HepG2 (cell line): ENCODE measurements at regions not wholly inside any gene's neighbourhood (a gene's known extent, or its start where the extent isn't known, plus 50 kb on each side); places are given as distances from the start of the nearest gene placed in this dataset.
A peak's percentile ranks its signal among the peaks of the same experiment; 100 is the strongest.

Experiments
- ATAC-seq: fragments of 200-7000 bp; cut with Tn5 transposase; 3 replicates; pipeline ENCODE4 v1.9.1; 2020; ENCODE audit warnings: mild to moderate bottlenecking, moderate library complexity
- BruUV-seq: library from RNA; stranded (reverse); fragments of 400-500 nt; replicated peaks from 2 replicates; lab custom pipeline; 2021; lab: Mats Ljungman, UMichigan
- CTCF ChIA-PET: fragments of 300-600 bp; formaldehyde crosslinking; extraction: SDS; loops from one replicate; lab custom pipeline; 2021; ENCODE audit warnings: low total read pairs, inconsistent platforms, low intra/inter-chr PET ratio; lab: Yijun Ruan, JAX
- POLR2A ChIA-PET: fragments of 350-600 bp; sonication (Branson Sonifier 250); formaldehyde crosslinking; loops from one replicate; lab custom pipeline; 2020; ENCODE audit warnings: antibody characterized with exemption, inconsistent platforms; lab: Yijun Ruan, JAX
- DNase-seq: peaks from one replicate; pipeline ENCODE4 v3.0.0-alpha.2; 2015; ENCODE audit warnings: low spot score
- FAIRE-seq: peaks from 3 replicates; lab custom pipeline; 2011; peaks lifted over from hg19 to GRCh38; lab: Jason Lieb, UNC
- H2AFZ ChIP-seq: one replicate; pipeline ENCODE4 v1.6.1; 2011; ENCODE audit warnings: low read length, inconsistent platforms
- H3K27ac ChIP-seq: fragments of 300-600 bp; 3 replicates; pipeline ENCODE4 v1.8.0; 2011; ENCODE audit warnings: mixed run types, mild to moderate bottlenecking, mixed read lengths, low read length, inconsistent platforms; ENCODE audit not compliant: insufficient read depth; ENCODE audit errors: extremely low read length
- H3K27me3 ChIP-seq, 2 experiments: fragments of 200-600 bp in 1 of 2; 2 replicates in 1 of 2; 3 replicates in 1 of 2; pipeline versions ENCODE4 v1.6.0 to v1.8.0; 2011; ENCODE audit warnings: low read length in 2 of 2, mild to moderate bottlenecking in 2 of 2, moderate library complexity in 2 of 2, inconsistent platforms in 1 of 2; ENCODE audit not compliant: insufficient read depth in 2 of 2, control insufficient read depth in 1 of 2
- H3K36me3 ChIP-seq, 2 experiments: fragments of 200-600 bp in 1 of 2; replicated peaks in 1 of 2; 2 replicates in 1 of 2; 3 replicates in 1 of 2; pipeline versions ENCODE4 v1.5.1 to v1.8.0; 2011; ENCODE audit warnings: low read length in 2 of 2, inconsistent platforms in 1 of 2; ENCODE audit not compliant: insufficient read depth in 2 of 2, control insufficient read depth in 1 of 2
- H3K4me1 ChIP-seq: 2 replicates; pipeline ENCODE4 v1.5.1; 2012; ENCODE audit warnings: low read length, inconsistent platforms; ENCODE audit not compliant: insufficient read depth
- H3K4me2 ChIP-seq: 2 replicates; pipeline ENCODE4 v1.6.0; 2011; ENCODE audit warnings: low read depth, low read length, inconsistent platforms
- H3K4me3 ChIP-seq, 3 experiments: fragments of 200-600 bp in 1 of 3; sonication (generic), shearing (Covaris generic) in 1 of 3; replicated peaks in 1 of 3; 2 replicates each; pipeline ENCODE4 v1.5.1; 2011 to 2016; ENCODE audit warnings: low read length in 3 of 3, inconsistent platforms in 2 of 3, low read depth in 2 of 3, mild to moderate bottlenecking in 2 of 3, control low read depth in 1 of 3, mixed read lengths in 1 of 3; ENCODE audit not compliant: insufficient read depth in 1 of 3
- H3K79me2 ChIP-seq: one replicate; pipeline ENCODE4 v1.6.1; 2011; ENCODE audit warnings: low read length, inconsistent platforms; ENCODE audit not compliant: insufficient read depth
- H3K9ac ChIP-seq: 2 replicates; pipeline ENCODE4 v1.6.0; 2011; ENCODE audit warnings: mild to moderate bottlenecking, low read depth, low read length, inconsistent platforms; ENCODE audit not compliant: insufficient read depth
- H3K9me3 ChIP-seq: 2 replicates; pipeline ENCODE4 v1.5.1; 2012; ENCODE audit warnings: mild to moderate bottlenecking, low read length
- H4K20me1 ChIP-seq: 2 replicates; pipeline ENCODE4 v1.6.0; 2011; ENCODE audit warnings: inconsistent platforms, mild to moderate bottlenecking, low read length, moderate library complexity; ENCODE audit not compliant: insufficient read depth
- FOXK1 ChIP-seq: sonication (generic); formaldehyde crosslinking; IDR thresholded peaks from 2 replicates; pipeline ENCODE4 v1.4.0; 2020; ENCODE audit warnings: low read depth, missing genetic modification reagents, borderline replicate concordance
- FOXK2 ChIP-seq: fragments of 450-650 bp; IDR thresholded peaks from 2 replicates; pipeline ENCODE4 v1.6.1; 2016
- GABPA ChIP-seq, 2 experiments: IDR thresholded peaks; 2 replicates each; pipeline ENCODE4 v1.6.1; 2011 to 2016; ENCODE audit warnings: low read depth in 2 of 2, low read length in 1 of 2, missing biosample characterization in 1 of 2, missing genetic modification characterization in 1 of 2
- MAFF ChIP-seq: IDR thresholded peaks from 2 replicates; pipeline ENCODE4 v1.6.1; 2011; ENCODE audit warnings: low read depth, low read length, improper control_type of control experiment
- POGK ChIP-seq: sonication (generic); formaldehyde crosslinking; conservative IDR thresholded peaks from 2 replicates; pipeline ENCODE4 v1.8.0; 2022; ENCODE audit warnings: mild to moderate bottlenecking, moderate library complexity, missing genetic modification reagents
- TBX2 ChIP-seq: sonication (generic); formaldehyde crosslinking; IDR thresholded peaks from 2 replicates; pipeline ENCODE4 v1.5.0; 2020; ENCODE audit warnings: missing genetic modification reagents, mild to moderate bottlenecking, borderline replicate concordance
- ZIK1 ChIP-seq: sonication (generic); formaldehyde crosslinking; IDR thresholded peaks from 2 replicates; pipeline ENCODE4 v1.5.0; 2020; ENCODE audit warnings: mild to moderate bottlenecking, low read depth, missing genetic modification reagents, borderline replicate concordance
- ZNF484 ChIP-seq: sonication (generic); formaldehyde crosslinking; IDR thresholded peaks from 2 replicates; pipeline ENCODE4 v1.5.1; 2020; ENCODE audit warnings: mild to moderate bottlenecking, low read depth, missing genetic modification reagents, borderline replicate concordance
- ZNF629 ChIP-seq: sonication (generic); formaldehyde crosslinking; conservative IDR thresholded peaks from 2 replicates; pipeline ENCODE4 v1.5.0; 2020; ENCODE audit warnings: missing genetic modification reagents
- in situ Hi-C: cut with HindIII; loops from 2 replicates; pipeline ENCODE4 v1.10.0; 2017; ENCODE audit warnings: low pct_unique_long_range_greater_than_20kb; ENCODE audit not compliant: extremely low pct_ligation_motif_present
- intact Hi-C: fragments of 100-400 bp; cut with micrococcal nuclease; formaldehyde crosslinking; loops from one replicate; pipeline ENCODE4 v1.10.0; 2022; ENCODE audit not compliant: unreplicated experiment
- TF ChIP-seq, protein P1 (sequence below): IDR thresholded peaks from 2 replicates; pipeline ENCODE4 v1.4.0; 2020; ENCODE audit warnings: mild to moderate bottlenecking, missing genetic modification reagents
- TF ChIP-seq, protein P2 (sequence below): IDR thresholded peaks from 2 replicates; pipeline ENCODE4 v1.6.1; 2016; ENCODE audit warnings: missing compliant biosample characterization, missing genetic modification reagents, borderline replicate concordance

- 0 out of 2 replicates have a peak, but pooled peaks have one; percentile 14 for TF ChIP-seq FOXK2
- peak; percentile 72; the same call in 1 of the 2 replicates for TF ChIP-seq FOXK1 (CRISPR knock-in tag)
- no peak for TF ChIP-seq ZNF484
- no peak for TF ChIP-seq GABPA (IDR thresholded peaks at IDR 0.05; ENCODE audit: low read depth, low read length)
- TF ChIP-seq GABPA (CRISPR knock-in tag; IDR thresholded peaks at IDR 0.05; ENCODE audit: low read depth) = 0 out of 2 replicates have a peak, but pooled peaks have one; percentile 17
- TF ChIP-seq MAFF = peak; percentile 48
- TF ChIP-seq, protein P1, sequence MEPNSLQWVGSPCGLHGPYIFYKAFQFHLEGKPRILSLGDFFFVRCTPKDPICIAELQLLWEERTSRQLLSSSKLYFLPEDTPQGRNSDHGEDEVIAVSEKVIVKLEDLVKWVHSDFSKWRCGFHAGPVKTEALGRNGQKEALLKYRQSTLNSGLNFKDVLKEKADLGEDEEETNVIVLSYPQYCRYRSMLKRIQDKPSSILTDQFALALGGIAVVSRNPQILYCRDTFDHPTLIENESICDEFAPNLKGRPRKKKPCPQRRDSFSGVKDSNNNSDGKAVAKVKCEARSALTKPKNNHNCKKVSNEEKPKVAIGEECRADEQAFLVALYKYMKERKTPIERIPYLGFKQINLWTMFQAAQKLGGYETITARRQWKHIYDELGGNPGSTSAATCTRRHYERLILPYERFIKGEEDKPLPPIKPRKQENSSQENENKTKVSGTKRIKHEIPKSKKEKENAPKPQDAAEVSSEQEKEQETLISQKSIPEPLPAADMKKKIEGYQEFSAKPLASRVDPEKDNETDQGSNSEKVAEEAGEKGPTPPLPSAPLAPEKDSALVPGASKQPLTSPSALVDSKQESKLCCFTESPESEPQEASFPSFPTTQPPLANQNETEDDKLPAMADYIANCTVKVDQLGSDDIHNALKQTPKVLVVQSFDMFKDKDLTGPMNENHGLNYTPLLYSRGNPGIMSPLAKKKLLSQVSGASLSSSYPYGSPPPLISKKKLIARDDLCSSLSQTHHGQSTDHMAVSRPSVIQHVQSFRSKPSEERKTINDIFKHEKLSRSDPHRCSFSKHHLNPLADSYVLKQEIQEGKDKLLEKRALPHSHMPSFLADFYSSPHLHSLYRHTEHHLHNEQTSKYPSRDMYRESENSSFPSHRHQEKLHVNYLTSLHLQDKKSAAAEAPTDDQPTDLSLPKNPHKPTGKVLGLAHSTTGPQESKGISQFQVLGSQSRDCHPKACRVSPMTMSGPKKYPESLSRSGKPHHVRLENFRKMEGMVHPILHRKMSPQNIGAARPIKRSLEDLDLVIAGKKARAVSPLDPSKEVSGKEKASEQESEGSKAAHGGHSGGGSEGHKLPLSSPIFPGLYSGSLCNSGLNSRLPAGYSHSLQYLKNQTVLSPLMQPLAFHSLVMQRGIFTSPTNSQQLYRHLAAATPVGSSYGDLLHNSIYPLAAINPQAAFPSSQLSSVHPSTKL (CRISPR knock-in tag) = peak; percentile 35; the same call in 1 of the 2 replicates
These were observed 101.8 kb upstream of the MKLN1 start (continued) for GRCh38 chr7:131225619-131226513.

DNA sequence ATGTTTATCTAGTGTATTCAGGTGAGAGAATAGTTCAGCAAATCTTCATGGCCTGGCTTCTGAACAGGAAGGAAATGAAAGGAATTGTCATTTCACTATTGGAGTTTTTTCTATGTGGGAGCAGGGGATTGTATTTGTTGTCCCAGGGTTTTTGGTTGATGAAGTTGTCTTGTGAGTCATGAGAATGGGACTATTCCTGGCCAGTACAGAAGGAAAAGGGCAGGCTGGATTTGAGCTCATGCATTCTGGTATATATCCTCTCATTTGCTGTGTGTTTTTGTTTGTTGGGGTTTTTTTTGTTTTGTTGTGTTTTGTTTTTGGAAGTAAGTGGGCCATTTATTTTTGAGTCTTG lies 101.2 kb upstream of the MKLN1 start:
- Histone ChIP-seq H4K20me1 (no peaks in the 10 kb centered on the region), H3K27ac (peak overlapping the region; percentile 42), H3K27me3 (no peaks in the 10 kb centered on the region), H3K4me2 (peak overlapping the region; percentile 78), H3K4me3 (peak overlapping the region; percentile 28 to 47 (median 46); a peak in 5 of 6 replicates), H2AFZ (peak overlapping the region; percentile 80), H3K4me1 (peaks cover 20% of the 10 kb centered on the region), H3K79me2 (no peaks in the 10 kb centered on the region), H3K36me3 (no peaks in the 10 kb centered on the region), H3K9ac (no peak overlapping the region), H3K9me3 (no peaks in the 10 kb centered on the region)
- ChIA-PET POLR2A (no interaction called here), CTCF (no interaction called here)
- BruUV-seq = no TSS peak
- ATAC-seq (no peak; the same call in 2 of the 3 replicates), FAIRE-seq (no peak), DNase-seq (no peak)
- in situ Hi-C loops (no loop called here), intact Hi-C loops (no loop called here)
- TF ChIP-seq ZIK1 (no peak), TBX2 (CRISPR knock-in tag) (0 out of 2 replicates have a peak, but pooled peaks have one; percentile 2), POGK (no peak), ZNF629 (CRISPR knock-in tag) (peak; percentile 78)
- TF ChIP-seq, protein P2, sequence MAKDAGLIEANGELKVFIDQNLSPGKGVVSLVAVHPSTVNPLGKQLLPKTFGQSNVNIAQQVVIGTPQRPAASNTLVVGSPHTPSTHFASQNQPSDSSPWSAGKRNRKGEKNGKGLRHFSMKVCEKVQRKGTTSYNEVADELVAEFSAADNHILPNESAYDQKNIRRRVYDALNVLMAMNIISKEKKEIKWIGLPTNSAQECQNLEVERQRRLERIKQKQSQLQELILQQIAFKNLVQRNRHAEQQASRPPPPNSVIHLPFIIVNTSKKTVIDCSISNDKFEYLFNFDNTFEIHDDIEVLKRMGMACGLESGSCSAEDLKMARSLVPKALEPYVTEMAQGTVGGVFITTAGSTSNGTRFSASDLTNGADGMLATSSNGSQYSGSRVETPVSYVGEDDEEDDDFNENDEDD = no peak
